Mucosa of descending colon (tissue), 3 donors: ENCODE measurements at regions not wholly inside any gene's neighbourhood (a gene's known extent, or its start where the extent isn't known, plus 50 kb on each side); places are given as distances from the start of the nearest gene placed in this dataset.

Source experiments
- ATAC-seq: fragments of 200-7000 bp; cut with Tn5 transposase; one replicate; pipeline ENCODE4 v1.9.1; 2020; ENCODE audit warnings: mild to moderate bottlenecking, moderate library complexity
- DNase-seq, 3 donors: peaks; one replicate each; pipeline ENCODE4 v3.0.0-alpha.2; 2020
- H3K36me3 ChIP-seq: fragments of 200-600 bp; one replicate; pipeline ENCODE4 v1.8.0; 2021; ENCODE audit warnings: low read depth, mild to moderate bottlenecking
- H3K4me1 ChIP-seq: fragments of 200-600 bp; one replicate; pipeline ENCODE4 v1.8.0; 2021; ENCODE audit warnings: low read depth, mild to moderate bottlenecking
- H3K4me3 ChIP-seq: fragments of 200-600 bp; one replicate; pipeline ENCODE4 v1.8.0; 2021; ENCODE audit warnings: mild to moderate bottlenecking
- H3K9me3 ChIP-seq: fragments of 200-600 bp; one replicate; pipeline ENCODE4 v1.8.0; 2021; ENCODE audit warnings: mild to moderate bottlenecking
- CTCF ChIP-seq: fragments of 200-600 bp; IDR thresholded peaks from one replicate; pipeline ENCODE4 v1.8.0; 2022; ENCODE audit warnings: antibody characterized with exemption, mild to moderate bottlenecking
- intact Hi-C, 2 donors: fragments of 100-400 bp; cut with DNase I in 1 of 2; cut with micrococcal nuclease in 1 of 2; formaldehyde crosslinking; loops; one replicate each; pipeline versions ENCODE4 v1.11.0 to v1.11.1; 2022; cut with DNase I, micrococcal nuclease
- donor health status: DM: no; HTN: no; CAD: no; lungs with moderate emphysema.
- donor health status: DM: no; HTN: no; CAD: no.
- donor health status: DM: no; HTN: yes; CAD: no.

- no peaks in the 10 kb centered on the region for H3K36me3 ChIP-seq
Measured at GRCh38 chr4:132910229-132910748, 238.8 kb upstream of the PCDH10 start.

GRCh38 chr4:132918096-132918495, 231.0 kb upstream of the PCDH10 start:
- H3K4me1 ChIP-seq: no peaks in the 10 kb centered on the region
- DNase-seq (no peak), ATAC-seq (no peak)
- H3K9me3 ChIP-seq: peaks cover 3% of the 10 kb centered on the region
- intact Hi-C loops: no loop called here
- H3K4me3 ChIP-seq: no peak overlapping the region
- TF ChIP-seq CTCF: no peak
- H3K36me3 ChIP-seq: no peaks in the 10 kb centered on the region

More at GRCh38 chr4:132910229-132910748, 238.8 kb upstream of the PCDH10 start:
- H3K9me3 ChIP-seq: peaks cover 6% of the 10 kb centered on the region
- no peak for ATAC-seq
- intact Hi-C loops: no loop called here
- no peak for TF ChIP-seq CTCF
- no peak for DNase-seq
- no peak overlapping the region for H3K4me3 ChIP-seq
- no peaks in the 10 kb centered on the region for H3K4me1 ChIP-seq

- no peak for TF ChIP-seq CTCF
- Histone ChIP-seq H3K4me1 (no peaks in the 10 kb centered on the region), H3K4me3 (no peak overlapping the region), H3K36me3 (no peaks in the 10 kb centered on the region), H3K9me3 (peaks cover 2% of the 10 kb centered on the region)
- intact Hi-C loops: no loop called here
- ATAC-seq: no peak
- DNase-seq: no peak
Measured at GRCh38 chr4:132923516-132923915, 225.6 kb upstream of the PCDH10 start.

GRCh38 chr4:132934911-132935310, 214.2 kb upstream of the PCDH10 start:
- Histone ChIP-seq H3K4me3 (no peak overlapping the region), H3K36me3 (no peaks in the 10 kb centered on the region), H3K9me3 (no peaks in the 10 kb centered on the region), H3K4me1 (no peaks in the 10 kb centered on the region)
- ATAC-seq: no peak
- TF ChIP-seq CTCF: no peak
- intact Hi-C loops: no loop called here
- DNase-seq: no peak

- H3K9me3 ChIP-seq: peaks cover 7% of the 10 kb centered on the region
- intact Hi-C loops: no loop called here
- H3K4me1 ChIP-seq: no peaks in the 10 kb centered on the region
- ATAC-seq (no peak), DNase-seq (no peak)
- H3K4me3 ChIP-seq: no peak overlapping the region
- TF ChIP-seq CTCF: no peak
- H3K36me3 ChIP-seq: no peaks in the 10 kb centered on the region
Measured at GRCh38 chr4:132955146-132955545, 193.9 kb upstream of the PCDH10 start.

GRCh38 chr4:132956962-132957361, 192.1 kb upstream of the PCDH10 start:
- no peak for TF ChIP-seq CTCF
- peaks cover 11% of the 10 kb centered on the region for H3K9me3 ChIP-seq
- H3K36me3 ChIP-seq: no peaks in the 10 kb centered on the region
- no peak for DNase-seq
- no peaks in the 10 kb centered on the region for H3K4me1 ChIP-seq
- intact Hi-C loops: no loop called here
- ATAC-seq: no peak
- H3K4me3 ChIP-seq: no peak overlapping the region
